ENCODE measurements at regions not wholly inside any gene's neighbourhood (a gene's known extent, or its start where the extent isn't known, plus 50 kb on each side); places are given as distances from the start of the nearest gene placed in this dataset.
"Not testable (repeated sequence)": the region's sequence is repeated elsewhere in the genome, so short reads cannot be mapped to it uniquely, and the experiment has no call there.

DNA sequence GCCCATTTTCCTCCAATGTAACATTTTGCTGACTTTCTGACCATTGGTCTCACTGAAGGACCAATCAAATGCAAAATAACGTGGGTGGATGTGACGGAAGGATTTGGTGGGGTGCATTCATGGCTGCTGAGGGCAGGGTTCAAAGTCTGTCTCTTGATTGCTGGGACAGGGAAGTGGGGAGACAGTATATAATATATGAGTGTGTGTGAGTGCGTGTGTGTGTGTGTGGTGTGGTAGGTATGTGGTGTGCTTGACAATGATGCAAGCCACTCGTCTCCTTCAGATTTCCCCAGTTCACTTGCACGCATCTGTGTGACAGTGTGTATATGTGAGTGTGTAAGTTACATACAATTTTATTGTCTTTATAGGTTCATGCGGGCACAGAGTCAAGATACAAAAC lies 477.3 kb downstream of the DIRAS2 start:
- H3K4me3 ChIP-seq = no peak overlapping the region
- intact Hi-C loops (cut with DNase I) = no loop called here
- H3K27ac ChIP-seq = no peak overlapping the region

DNA sequence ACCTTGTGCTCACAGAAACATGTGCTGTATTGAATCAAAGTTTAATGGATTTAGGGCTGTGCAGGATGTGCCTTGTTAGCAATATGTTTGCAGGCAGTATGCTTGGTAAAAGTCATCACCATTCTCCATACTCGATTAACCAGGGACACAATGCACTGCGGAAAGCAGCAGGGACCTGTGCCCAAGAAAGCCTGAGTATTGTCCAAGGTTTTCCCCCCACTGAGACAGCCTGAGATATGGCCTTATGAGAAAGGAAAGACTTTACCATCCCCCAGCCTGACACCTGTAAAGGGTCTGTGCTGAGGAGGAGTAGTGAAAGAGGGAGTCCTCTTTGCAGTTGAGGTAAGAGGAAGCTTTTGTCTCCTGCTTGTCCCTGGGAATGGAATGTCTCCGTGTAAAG lies 476.2 kb downstream of the DIRAS2 start:
- H3K27me3 ChIP-seq; H3K4me1 ChIP-seq; DNase-seq; ATAC-seq; H3K36me3 ChIP-seq; H3K9me3 ChIP-seq; H3K27ac ChIP-seq; intact Hi-C loops (cut with DNase I); H3K4me3 ChIP-seq: not testable (repeated sequence)

More for the DNA sequence above, 477.3 kb downstream of the DIRAS2 start:
- TF ChIP-seq, protein P1, sequence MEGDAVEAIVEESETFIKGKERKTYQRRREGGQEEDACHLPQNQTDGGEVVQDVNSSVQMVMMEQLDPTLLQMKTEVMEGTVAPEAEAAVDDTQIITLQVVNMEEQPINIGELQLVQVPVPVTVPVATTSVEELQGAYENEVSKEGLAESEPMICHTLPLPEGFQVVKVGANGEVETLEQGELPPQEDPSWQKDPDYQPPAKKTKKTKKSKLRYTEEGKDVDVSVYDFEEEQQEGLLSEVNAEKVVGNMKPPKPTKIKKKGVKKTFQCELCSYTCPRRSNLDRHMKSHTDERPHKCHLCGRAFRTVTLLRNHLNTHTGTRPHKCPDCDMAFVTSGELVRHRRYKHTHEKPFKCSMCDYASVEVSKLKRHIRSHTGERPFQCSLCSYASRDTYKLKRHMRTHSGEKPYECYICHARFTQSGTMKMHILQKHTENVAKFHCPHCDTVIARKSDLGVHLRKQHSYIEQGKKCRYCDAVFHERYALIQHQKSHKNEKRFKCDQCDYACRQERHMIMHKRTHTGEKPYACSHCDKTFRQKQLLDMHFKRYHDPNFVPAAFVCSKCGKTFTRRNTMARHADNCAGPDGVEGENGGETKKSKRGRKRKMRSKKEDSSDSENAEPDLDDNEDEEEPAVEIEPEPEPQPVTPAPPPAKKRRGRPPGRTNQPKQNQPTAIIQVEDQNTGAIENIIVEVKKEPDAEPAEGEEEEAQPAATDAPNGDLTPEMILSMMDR (IDR thresholded peaks at IDR 0.05) = no peak
- DNase-seq (no peak), ATAC-seq (no peak)
- H3K36me3 ChIP-seq = no peaks in the 10 kb centered on the region
- H3K27me3 ChIP-seq = no peaks in the 10 kb centered on the region
- no peaks in the 10 kb centered on the region for H3K9me3 ChIP-seq
- H3K4me1 ChIP-seq = peaks cover 0 to 9% of the 10 kb centered on the region in 2 donors

GRCh38 chr9:90167914-90168313 lies 474.7 kb downstream of the DIRAS2 start:
- H3K27ac ChIP-seq = no peak overlapping the region
- H3K4me1 ChIP-seq = peaks cover 0 to 9% of the 10 kb centered on the region in 2 donors
- no peak overlapping the region for H3K4me3 ChIP-seq
- no peaks in the 10 kb centered on the region for H3K9me3 ChIP-seq
- DNase-seq = peak in 1 of 4 donors; percentile 8
- no peaks in the 10 kb centered on the region for H3K27me3 ChIP-seq
- no peaks in the 10 kb centered on the region for H3K36me3 ChIP-seq
- TF ChIP-seq, protein P1 (IDR thresholded peaks at IDR 0.05) = no peak
- intact Hi-C loops (cut with DNase I) = no loop called here
- ATAC-seq = peak; percentile 87

DNA sequence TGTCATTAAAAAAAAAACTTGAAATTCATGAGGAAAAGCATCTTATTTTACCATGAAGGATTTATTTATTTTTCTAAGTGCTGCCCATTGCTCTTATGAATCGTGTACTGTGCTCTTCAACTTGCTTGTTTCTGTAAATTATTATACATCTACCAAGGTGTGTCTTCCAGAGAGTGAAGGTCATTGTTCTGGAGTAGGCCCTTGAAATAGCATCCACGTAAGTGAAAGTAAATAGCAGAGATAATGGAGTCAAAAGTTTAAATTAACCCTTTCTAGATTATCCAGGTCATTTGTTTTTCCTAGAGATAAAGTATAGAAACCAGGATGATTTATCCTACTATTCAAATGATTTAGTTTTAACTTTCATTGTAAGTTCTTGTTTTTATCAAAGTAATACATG lies 473.1 kb downstream of the DIRAS2 start:
- TF ChIP-seq, protein P1 (IDR thresholded peaks at IDR 0.05) = no peak
- Histone ChIP-seq H3K4me3 (no peak overlapping the region), H3K9me3 (no peaks in the 10 kb centered on the region), H3K4me1 (peaks cover 0 to 9% of the 10 kb centered on the region in 2 donors), H3K36me3 (no peaks in the 10 kb centered on the region), H3K27me3 (no peaks in the 10 kb centered on the region), H3K27ac (no peak overlapping the region)
- intact Hi-C loops (cut with DNase I) = no loop called here
- DNase-seq (peak in 1 of 4 donors; percentile 16), ATAC-seq (peak; percentile 81)

- H3K4me3 ChIP-seq, ATAC-seq: not testable (repeated sequence)
Observed at GRCh38 chr9:90173935-90174334, 468.7 kb downstream of the DIRAS2 start.

DNA sequence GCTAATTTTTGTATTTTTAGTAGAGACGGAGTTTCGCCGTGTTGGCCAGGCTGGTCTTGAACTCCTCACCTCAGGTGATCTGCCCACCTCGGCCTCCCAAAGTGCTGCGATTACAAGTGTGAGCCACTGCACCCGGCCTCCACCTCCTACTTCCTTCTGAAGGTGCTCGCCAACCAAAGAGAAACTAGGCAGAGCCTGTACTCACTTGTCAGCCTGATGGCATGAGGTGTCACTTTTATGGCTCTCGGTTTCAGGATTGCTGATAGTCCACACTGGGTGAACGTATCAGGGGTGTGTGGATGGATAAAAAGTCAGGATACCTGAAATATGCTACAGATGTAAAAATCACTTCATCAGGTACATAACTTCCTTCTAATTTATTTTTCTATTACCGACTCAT lies 468.3 kb downstream of the DIRAS2 start:
- H3K4me3 ChIP-seq; intact Hi-C loops (cut with DNase I); DNase-seq; H3K9me3 ChIP-seq; H3K4me1 ChIP-seq; H3K27me3 ChIP-seq; ATAC-seq; H3K36me3 ChIP-seq; H3K27ac ChIP-seq: not testable (repeated sequence)

More at GRCh38 chr9:90173935-90174334, 468.7 kb downstream of the DIRAS2 start:
- H3K27me3 ChIP-seq; H3K36me3 ChIP-seq; H3K27ac ChIP-seq; H3K9me3 ChIP-seq; intact Hi-C loops (cut with DNase I); H3K4me1 ChIP-seq; DNase-seq: not testable (repeated sequence)

GRCh38 chr9:90175257-90175656 lies 467.4 kb downstream of the DIRAS2 start:
- ATAC-seq = no peak
- Histone ChIP-seq H3K9me3 (no peaks in the 10 kb centered on the region), H3K27me3 (no peaks in the 10 kb centered on the region), H3K36me3 (no peaks in the 10 kb centered on the region), H3K4me1 (no peaks in the 10 kb centered on the region), H3K27ac (no peak overlapping the region), H3K4me3 (no peak overlapping the region)
- intact Hi-C loops (cut with DNase I) = no loop called here
- TF ChIP-seq, protein P1 (IDR thresholded peaks at IDR 0.05) = no peak
- no peak for DNase-seq
